ENCODE measurements at regions not wholly inside any gene's neighbourhood (a gene's known extent, or its start where the extent isn't known, plus 50 kb on each side); places are given as distances from the start of the nearest gene placed in this dataset.

GRCh38 chr1:164477343-164477742 lies 81.6 kb upstream of the PBX1 start:
- H3K4me3 ChIP-seq (ENCODE audit: low read depth, low read length, poor library complexity, severe bottlenecking): no peak overlapping the region
- no peak overlapping the region for H2AFZ ChIP-seq (ENCODE audit: low read length)
- DNase-seq (ENCODE audit: low spot score): no peak
- no TSS peak for BruUV-seq (replicated peaks)
- H3K4me1 ChIP-seq (ENCODE audit: insufficient read depth, low read length, poor library complexity, severe bottlenecking): no peaks in the 10 kb centered on the region
- no peaks in the 10 kb centered on the region for H3K79me2 ChIP-seq (ENCODE audit: insufficient read depth, low read depth, low read length)
- ChIA-PET POLR2A (interaction anchor here (0.6 kb wide), 1 partner anchor 1062 kb away, joined by 3 read pairs; no protein-coding TSS in a partner anchor), CTCF (ENCODE audit: unreplicated experiment) (no interaction called here)
- no peaks in the 10 kb centered on the region for H4K20me1 ChIP-seq (ENCODE audit: insufficient read depth, low read length)
- no peaks in the 10 kb centered on the region for H3K9me2 ChIP-seq (ENCODE audit: insufficient read depth, low read length)
- H3K4me2 ChIP-seq (ENCODE audit: low read length): no peak overlapping the region
- intact Hi-C loops (cut with micrococcal nuclease; ENCODE audit: unreplicated experiment): no loop called here
- no peaks in the 10 kb centered on the region for H3K9me3 ChIP-seq (ENCODE audit: low read length)
- H3K27ac ChIP-seq (ENCODE audit: low read depth, low read length, poor library complexity, severe bottlenecking): no peak overlapping the region
- TF ChIP-seq, protein P1, sequence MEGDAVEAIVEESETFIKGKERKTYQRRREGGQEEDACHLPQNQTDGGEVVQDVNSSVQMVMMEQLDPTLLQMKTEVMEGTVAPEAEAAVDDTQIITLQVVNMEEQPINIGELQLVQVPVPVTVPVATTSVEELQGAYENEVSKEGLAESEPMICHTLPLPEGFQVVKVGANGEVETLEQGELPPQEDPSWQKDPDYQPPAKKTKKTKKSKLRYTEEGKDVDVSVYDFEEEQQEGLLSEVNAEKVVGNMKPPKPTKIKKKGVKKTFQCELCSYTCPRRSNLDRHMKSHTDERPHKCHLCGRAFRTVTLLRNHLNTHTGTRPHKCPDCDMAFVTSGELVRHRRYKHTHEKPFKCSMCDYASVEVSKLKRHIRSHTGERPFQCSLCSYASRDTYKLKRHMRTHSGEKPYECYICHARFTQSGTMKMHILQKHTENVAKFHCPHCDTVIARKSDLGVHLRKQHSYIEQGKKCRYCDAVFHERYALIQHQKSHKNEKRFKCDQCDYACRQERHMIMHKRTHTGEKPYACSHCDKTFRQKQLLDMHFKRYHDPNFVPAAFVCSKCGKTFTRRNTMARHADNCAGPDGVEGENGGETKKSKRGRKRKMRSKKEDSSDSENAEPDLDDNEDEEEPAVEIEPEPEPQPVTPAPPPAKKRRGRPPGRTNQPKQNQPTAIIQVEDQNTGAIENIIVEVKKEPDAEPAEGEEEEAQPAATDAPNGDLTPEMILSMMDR (conservative IDR thresholded peaks at IDR 0.05; ENCODE audit: low read length): no peak
- no peak for TF ChIP-seq EZH2phosphoT487 (IDR thresholded peaks at IDR 0.05; ENCODE audit: borderline replicate concordance, low read depth, low read length)
- no peaks in the 10 kb centered on the region for H3K36me3 ChIP-seq (ENCODE audit: insufficient read depth, low read length)

DNA sequence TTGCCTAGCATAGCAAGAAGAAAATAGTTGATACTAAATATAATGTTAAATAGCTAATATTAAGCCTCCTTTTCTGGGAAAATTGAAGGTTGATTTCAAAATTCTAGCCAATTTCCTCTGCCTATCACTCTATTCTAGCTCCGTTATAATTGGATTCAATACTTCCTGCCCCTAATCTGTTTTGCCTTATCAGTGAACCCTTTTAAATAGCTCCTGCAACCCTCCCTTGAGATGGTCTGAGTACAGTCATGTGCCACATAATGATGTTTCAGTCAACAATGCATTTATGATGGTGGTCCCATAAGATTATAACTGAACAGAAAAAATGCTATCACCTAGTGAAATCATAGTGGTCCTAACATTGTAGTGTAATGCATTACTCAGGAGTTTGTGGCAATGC lies 79.7 kb upstream of the PBX1 start:
- CTCF ChIA-PET (ENCODE audit: unreplicated experiment): no interaction called here
- BruUV-seq (replicated peaks): no TSS peak

DNA sequence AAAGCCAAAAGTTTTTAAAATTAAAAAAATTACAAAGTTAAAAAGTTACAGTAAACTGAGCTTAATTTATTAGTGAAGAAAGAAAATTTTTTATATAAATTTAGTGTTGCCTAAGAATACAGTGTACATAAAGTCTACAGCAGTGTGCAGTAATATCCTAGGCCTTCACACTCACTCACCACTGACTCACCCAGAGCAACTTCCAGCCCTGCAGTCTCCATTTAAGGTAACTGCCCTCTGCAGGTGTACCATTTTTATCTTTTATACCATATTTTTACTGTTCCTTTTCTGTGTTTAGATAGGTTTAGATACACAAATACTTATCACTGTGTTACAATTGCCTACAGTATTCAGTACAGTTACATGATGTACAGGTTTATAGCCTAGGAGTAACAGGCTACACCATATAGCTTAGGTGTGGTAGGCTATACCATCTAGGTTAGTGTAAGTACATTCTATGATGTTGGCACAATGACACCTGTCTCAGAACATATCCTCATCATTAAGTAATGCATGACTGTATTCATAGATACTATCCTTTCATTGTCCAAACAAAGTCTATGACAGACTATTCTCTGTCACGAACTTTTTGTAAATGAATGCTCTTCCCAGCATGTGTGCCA lies 78.6 kb upstream of the PBX1 start:
- CTCF ChIA-PET (ENCODE audit: unreplicated experiment): no interaction called here
- BruUV-seq (replicated peaks): no TSS peak
- Histone ChIP-seq H3K27ac (ENCODE audit: low read depth, low read length, poor library complexity, severe bottlenecking) (no peak overlapping the region), H3K4me3 (ENCODE audit: low read depth, low read length, poor library complexity, severe bottlenecking) (no peak overlapping the region), H3K4me2 (ENCODE audit: low read length) (no peak overlapping the region), H3K4me1 (ENCODE audit: insufficient read depth, low read length, poor library complexity, severe bottlenecking) (no peaks in the 10 kb centered on the region), H2AFZ (ENCODE audit: low read length) (no peak overlapping the region), H3K9me3 (ENCODE audit: low read length) (no peaks in the 10 kb centered on the region), H3K36me3 (ENCODE audit: insufficient read depth, low read length) (no peaks in the 10 kb centered on the region), H3K79me2 (ENCODE audit: insufficient read depth, low read depth, low read length) (no peaks in the 10 kb centered on the region), H4K20me1 (ENCODE audit: insufficient read depth, low read length) (no peaks in the 10 kb centered on the region), H3K9me2 (ENCODE audit: insufficient read depth, low read length) (no peaks in the 10 kb centered on the region)
- POLR2A ChIA-PET: interaction anchor here (0.7 to 1.1 kb wide), 4 partner anchors 9 to 28 kb away, joined by 3 to 4 read pairs (median 3); no protein-coding TSS in a partner anchor
- no peak for DNase-seq (ENCODE audit: low spot score)
- intact Hi-C loops (cut with micrococcal nuclease; ENCODE audit: unreplicated experiment): no loop called here
- TF ChIP-seq, protein P1 (conservative IDR thresholded peaks at IDR 0.05; ENCODE audit: low read length): no peak
- no peak for TF ChIP-seq EZH2phosphoT487 (IDR thresholded peaks at IDR 0.05; ENCODE audit: borderline replicate concordance, low read depth, low read length)

More for the DNA sequence above, 79.7 kb upstream of the PBX1 start:
- POLR2A ChIA-PET: interaction anchor here (0.6 kb wide), 1 partner anchor 530 kb away, joined by 3 read pairs; no protein-coding TSS in a partner anchor
- Histone ChIP-seq H3K36me3 (ENCODE audit: insufficient read depth, low read length) (no peaks in the 10 kb centered on the region), H3K79me2 (ENCODE audit: insufficient read depth, low read depth, low read length) (no peaks in the 10 kb centered on the region), H3K9me3 (ENCODE audit: low read length) (no peaks in the 10 kb centered on the region), H3K4me3 (ENCODE audit: low read depth, low read length, poor library complexity, severe bottlenecking) (no peak overlapping the region), H3K9me2 (ENCODE audit: insufficient read depth, low read length) (no peaks in the 10 kb centered on the region), H3K4me1 (ENCODE audit: insufficient read depth, low read length, poor library complexity, severe bottlenecking) (no peaks in the 10 kb centered on the region), H3K27ac (ENCODE audit: low read depth, low read length, poor library complexity, severe bottlenecking) (no peak overlapping the region), H3K4me2 (ENCODE audit: low read length) (no peak overlapping the region), H4K20me1 (ENCODE audit: insufficient read depth, low read length) (no peaks in the 10 kb centered on the region), H2AFZ (ENCODE audit: low read length) (no peak overlapping the region)
- TF ChIP-seq, protein P1 (conservative IDR thresholded peaks at IDR 0.05; ENCODE audit: low read length): no peak
- no peak for TF ChIP-seq EZH2phosphoT487 (IDR thresholded peaks at IDR 0.05; ENCODE audit: borderline replicate concordance, low read depth, low read length)
- DNase-seq (ENCODE audit: low spot score): no peak
- intact Hi-C loops (cut with micrococcal nuclease; ENCODE audit: unreplicated experiment): no loop called here
